ENCODE measurements at regions not wholly inside any gene's neighbourhood (a gene's known extent, or its start where the extent isn't known, plus 50 kb on each side); places are given as distances from the start of the nearest gene placed in this dataset.
"Not testable (repeated sequence)": the region's sequence is repeated elsewhere in the genome, so short reads cannot be mapped to it uniquely, and the experiment has no call there.

- no peaks in the 10 kb centered on the region for H3K36me3 ChIP-seq (ENCODE audit: control insufficient read depth, insufficient read depth, low read length, severe bottlenecking)
- no peak overlapping the region for H3K4me3 ChIP-seq (ENCODE audit: low read length)
- H3K4me1 ChIP-seq (ENCODE audit: control insufficient read depth, insufficient read depth, low read length), result no peaks in the 10 kb centered on the region
- peaks cover 27% of the 10 kb centered on the region for H3K9me3 ChIP-seq (ENCODE audit: control insufficient read depth, low read length)
- H3K9ac ChIP-seq (ENCODE audit: low read length), result no peak overlapping the region
- H3K27me3 ChIP-seq (replicated peaks; ENCODE audit: control insufficient read depth, insufficient read depth, low read length), result no peaks in the 10 kb centered on the region
- no peak for DNase-seq (ENCODE audit: low read depth)
Measured at GRCh38 chr1:43108080-43108479, 64.0 kb downstream of the EBNA1BP2 start.

GRCh38 chr1:43107664-43108063 lies 64.4 kb downstream of the EBNA1BP2 start:
- DNase-seq (ENCODE audit: low read depth), result no peak
- Histone ChIP-seq H3K36me3 (ENCODE audit: control insufficient read depth, insufficient read depth, low read length, severe bottlenecking) (no peaks in the 10 kb centered on the region), H3K4me1 (ENCODE audit: control insufficient read depth, insufficient read depth, low read length) (no peaks in the 10 kb centered on the region), H3K9me3 (ENCODE audit: control insufficient read depth, low read length) (peaks cover 27% of the 10 kb centered on the region), H3K4me3 (ENCODE audit: low read length) (no peak overlapping the region), H3K27me3 (replicated peaks; ENCODE audit: control insufficient read depth, insufficient read depth, low read length) (no peaks in the 10 kb centered on the region), H3K9ac (ENCODE audit: low read length) (no peak overlapping the region)

- Histone ChIP-seq H3K36me3 (ENCODE audit: control insufficient read depth, insufficient read depth, low read length, severe bottlenecking) (no peaks in the 10 kb centered on the region), H3K4me3 (ENCODE audit: low read length) (no peak overlapping the region), H3K9ac (ENCODE audit: low read length) (no peak overlapping the region), H3K27me3 (replicated peaks; ENCODE audit: control insufficient read depth, insufficient read depth, low read length) (no peaks in the 10 kb centered on the region), H3K9me3 (ENCODE audit: control insufficient read depth, low read length) (peaks cover 22% of the 10 kb centered on the region), H3K4me1 (ENCODE audit: control insufficient read depth, insufficient read depth, low read length) (no peaks in the 10 kb centered on the region)
- no peak for DNase-seq (ENCODE audit: low read depth)
Measured at GRCh38 chr1:43104027-43104763, 67.9 kb downstream of the EBNA1BP2 start.

GRCh38 chr1:43101061-43101460 lies 71.0 kb downstream of the EBNA1BP2 start:
- no peak overlapping the region for H3K9ac ChIP-seq (ENCODE audit: low read length)
- peaks cover 15% of the 10 kb centered on the region for H3K9me3 ChIP-seq (ENCODE audit: control insufficient read depth, low read length)
- H3K27me3 ChIP-seq (replicated peaks; ENCODE audit: control insufficient read depth, insufficient read depth, low read length), result no peaks in the 10 kb centered on the region
- DNase-seq (ENCODE audit: low read depth), result no peak
- no peak overlapping the region for H3K4me3 ChIP-seq (ENCODE audit: low read length)
- H3K4me1 ChIP-seq (ENCODE audit: control insufficient read depth, insufficient read depth, low read length), result no peaks in the 10 kb centered on the region
- H3K36me3 ChIP-seq (ENCODE audit: control insufficient read depth, insufficient read depth, low read length, severe bottlenecking), result no peaks in the 10 kb centered on the region

GRCh38 chr1:43098200-43098599 lies 73.9 kb downstream of the EBNA1BP2 start:
- no peak for DNase-seq (ENCODE audit: low read depth)
- no peaks in the 10 kb centered on the region for H3K36me3 ChIP-seq (ENCODE audit: control insufficient read depth, insufficient read depth, low read length, severe bottlenecking)
- H3K4me3 ChIP-seq (ENCODE audit: low read length), result no peak overlapping the region
- no peak overlapping the region for H3K9ac ChIP-seq (ENCODE audit: low read length)
- H3K27me3 ChIP-seq (replicated peaks; ENCODE audit: control insufficient read depth, insufficient read depth, low read length), result peaks cover 5% of the 10 kb centered on the region
- H3K4me1 ChIP-seq (ENCODE audit: control insufficient read depth, insufficient read depth, low read length), result no peaks in the 10 kb centered on the region
- H3K9me3 ChIP-seq (ENCODE audit: control insufficient read depth, low read length), result peaks cover 4% of the 10 kb centered on the region

GRCh38 chr1:43096528-43096927 lies 75.6 kb downstream of the EBNA1BP2 start:
- H3K4me1 ChIP-seq (ENCODE audit: control insufficient read depth, insufficient read depth, low read length); H3K36me3 ChIP-seq (ENCODE audit: control insufficient read depth, insufficient read depth, low read length, severe bottlenecking); DNase-seq (ENCODE audit: low read depth); H3K9ac ChIP-seq (ENCODE audit: low read length); H3K4me3 ChIP-seq (ENCODE audit: low read length); H3K27me3 ChIP-seq (replicated peaks; ENCODE audit: control insufficient read depth, insufficient read depth, low read length); H3K9me3 ChIP-seq (ENCODE audit: control insufficient read depth, low read length): not testable (repeated sequence)

GRCh38 chr1:43090812-43091211 lies 81.3 kb downstream of the EBNA1BP2 start:
- H3K9ac ChIP-seq (ENCODE audit: low read length); DNase-seq (ENCODE audit: low read depth); H3K4me1 ChIP-seq (ENCODE audit: control insufficient read depth, insufficient read depth, low read length); H3K9me3 ChIP-seq (ENCODE audit: control insufficient read depth, low read length); H3K36me3 ChIP-seq (ENCODE audit: control insufficient read depth, insufficient read depth, low read length, severe bottlenecking); H3K27me3 ChIP-seq (replicated peaks; ENCODE audit: control insufficient read depth, insufficient read depth, low read length); H3K4me3 ChIP-seq (ENCODE audit: low read length): not testable (repeated sequence)

GRCh38 chr1:43090157-43090556 lies 81.9 kb downstream of the EBNA1BP2 start:
- H3K36me3 ChIP-seq (ENCODE audit: control insufficient read depth, insufficient read depth, low read length, severe bottlenecking); H3K9me3 ChIP-seq (ENCODE audit: control insufficient read depth, low read length); H3K4me1 ChIP-seq (ENCODE audit: control insufficient read depth, insufficient read depth, low read length); H3K27me3 ChIP-seq (replicated peaks; ENCODE audit: control insufficient read depth, insufficient read depth, low read length); H3K9ac ChIP-seq (ENCODE audit: low read length); H3K4me3 ChIP-seq (ENCODE audit: low read length); DNase-seq (ENCODE audit: low read depth): not testable (repeated sequence)

- H3K9ac ChIP-seq (ENCODE audit: low read length), result no peak overlapping the region
- no peaks in the 10 kb centered on the region for H3K9me3 ChIP-seq (ENCODE audit: control insufficient read depth, low read length)
- H3K36me3 ChIP-seq (ENCODE audit: control insufficient read depth, insufficient read depth, low read length, severe bottlenecking), result no peaks in the 10 kb centered on the region
- no peaks in the 10 kb centered on the region for H3K4me1 ChIP-seq (ENCODE audit: control insufficient read depth, insufficient read depth, low read length)
- no peak for DNase-seq (ENCODE audit: low read depth)
- H3K4me3 ChIP-seq (ENCODE audit: low read length), result no peak overlapping the region
- no peaks in the 10 kb centered on the region for H3K27me3 ChIP-seq (replicated peaks; ENCODE audit: control insufficient read depth, insufficient read depth, low read length)
Measured at GRCh38 chr1:43083375-43083891, 88.7 kb downstream of the EBNA1BP2 start.

GRCh38 chr1:43082740-43083139 lies 89.3 kb downstream of the EBNA1BP2 start:
- Histone ChIP-seq H3K27me3 (replicated peaks; ENCODE audit: control insufficient read depth, insufficient read depth, low read length) (no peaks in the 10 kb centered on the region), H3K9me3 (ENCODE audit: control insufficient read depth, low read length) (no peaks in the 10 kb centered on the region), H3K36me3 (ENCODE audit: control insufficient read depth, insufficient read depth, low read length, severe bottlenecking) (no peaks in the 10 kb centered on the region), H3K9ac (ENCODE audit: low read length) (no peak overlapping the region), H3K4me1 (ENCODE audit: control insufficient read depth, insufficient read depth, low read length) (no peaks in the 10 kb centered on the region), H3K4me3 (ENCODE audit: low read length) (no peak overlapping the region)
- DNase-seq (ENCODE audit: low read depth), result no peak

GRCh38 chr1:43077273-43077672 lies 94.8 kb downstream of the EBNA1BP2 start:
- DNase-seq (ENCODE audit: low read depth), result no peak
- Histone ChIP-seq H3K36me3 (ENCODE audit: control insufficient read depth, insufficient read depth, low read length, severe bottlenecking) (no peaks in the 10 kb centered on the region), H3K4me3 (ENCODE audit: low read length) (no peak overlapping the region), H3K9me3 (ENCODE audit: control insufficient read depth, low read length) (no peaks in the 10 kb centered on the region), H3K4me1 (ENCODE audit: control insufficient read depth, insufficient read depth, low read length) (no peaks in the 10 kb centered on the region), H3K27me3 (replicated peaks; ENCODE audit: control insufficient read depth, insufficient read depth, low read length) (no peaks in the 10 kb centered on the region), H3K9ac (ENCODE audit: low read length) (no peak overlapping the region)

GRCh38 chr1:43074709-43075108 lies 97.4 kb downstream of the EBNA1BP2 start:
- H3K9me3 ChIP-seq (ENCODE audit: control insufficient read depth, low read length), result no peaks in the 10 kb centered on the region
- no peaks in the 10 kb centered on the region for H3K36me3 ChIP-seq (ENCODE audit: control insufficient read depth, insufficient read depth, low read length, severe bottlenecking)
- no peaks in the 10 kb centered on the region for H3K27me3 ChIP-seq (replicated peaks; ENCODE audit: control insufficient read depth, insufficient read depth, low read length)
- no peak for DNase-seq (ENCODE audit: low read depth)
- H3K4me3 ChIP-seq (ENCODE audit: low read length), result no peak overlapping the region
- no peak overlapping the region for H3K9ac ChIP-seq (ENCODE audit: low read length)
- no peaks in the 10 kb centered on the region for H3K4me1 ChIP-seq (ENCODE audit: control insufficient read depth, insufficient read depth, low read length)
